ENCODE measurements at regions not wholly inside any gene's neighbourhood (a gene's known extent, or its start where the extent isn't known, plus 50 kb on each side); places are given as distances from the start of the nearest gene placed in this dataset.
A peak's percentile ranks its signal among the peaks of the same experiment; 100 is the strongest.

DNA sequence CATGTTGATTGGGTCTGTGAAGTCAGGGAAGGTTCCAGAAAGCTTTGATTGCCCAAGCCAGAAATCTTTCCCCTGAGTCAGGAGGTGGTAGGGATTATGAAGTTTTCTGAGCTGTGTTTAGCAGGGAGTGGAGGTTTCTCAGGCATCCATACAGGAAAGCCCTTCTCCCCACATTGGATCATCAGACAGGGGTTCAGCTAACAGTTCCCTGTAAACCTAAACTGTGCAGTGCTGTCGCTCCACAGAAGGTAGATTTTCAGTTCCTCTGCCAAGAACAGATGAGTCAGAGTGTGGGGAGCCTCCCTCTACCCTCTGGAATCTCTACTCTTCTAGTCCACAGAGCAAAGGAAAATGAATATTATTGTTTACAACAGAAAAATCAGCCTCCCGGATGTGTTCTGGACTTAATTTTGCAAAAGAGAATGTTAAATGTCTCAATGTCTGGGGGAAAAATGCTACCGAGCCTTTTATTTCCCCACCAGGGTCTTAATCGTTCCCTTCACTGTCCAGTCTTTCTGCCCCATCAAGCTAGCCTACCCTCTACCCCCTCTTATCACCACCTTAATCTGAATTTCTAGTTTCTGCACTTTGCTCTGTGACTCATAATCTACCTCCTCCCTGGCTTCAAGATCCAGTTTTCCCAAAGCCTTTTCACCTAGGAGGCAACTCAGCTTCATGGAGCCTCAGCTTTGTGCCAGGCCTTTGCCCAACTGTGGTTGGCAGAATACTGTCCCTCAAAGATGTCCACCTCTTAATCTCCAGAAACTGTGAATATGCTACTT, 355.6 kb downstream of the PRDM2 start:
- no peak for DNase-seq

DNA sequence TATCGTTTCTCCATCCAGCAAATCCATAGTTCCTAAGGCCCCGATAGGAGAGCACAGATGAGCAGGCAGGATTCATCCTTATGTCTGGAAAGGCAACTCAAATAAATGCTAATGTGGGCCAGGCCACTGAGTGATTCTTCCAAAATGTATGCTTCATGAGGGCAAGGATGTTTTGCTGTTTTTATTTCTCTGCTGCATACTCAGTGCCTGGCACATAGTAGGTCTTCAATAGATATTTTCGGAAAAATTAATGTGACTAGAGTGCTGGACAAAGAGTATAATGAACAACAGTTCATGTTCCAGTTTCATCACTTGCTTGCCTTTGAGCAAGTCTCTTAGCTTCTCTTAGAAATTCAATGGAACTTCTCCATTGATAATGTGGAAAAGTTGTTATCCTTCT, 357.7 kb downstream of the PRDM2 start:
- no peak for DNase-seq

DNA sequence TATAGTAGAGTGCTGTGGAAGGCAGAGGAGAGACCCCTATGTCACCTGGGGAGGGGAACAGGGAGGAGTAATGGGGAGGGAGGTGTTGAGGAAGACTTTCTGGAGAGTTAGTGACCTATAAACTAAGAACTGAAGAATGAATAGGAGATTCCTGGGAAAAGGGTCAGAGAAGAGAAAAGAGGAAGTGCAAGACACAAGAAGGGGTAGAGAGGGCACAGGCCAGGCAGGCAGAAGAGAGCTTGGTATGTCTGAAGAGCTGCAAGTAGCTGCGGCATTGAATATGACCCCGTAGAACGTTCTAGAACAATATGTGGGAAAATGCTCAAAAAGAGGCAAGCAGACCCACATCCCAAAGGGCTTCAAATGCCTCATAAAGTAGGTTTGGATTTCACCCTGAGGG, 361.2 kb downstream of the PRDM2 start:
- no peak for DNase-seq

DNA sequence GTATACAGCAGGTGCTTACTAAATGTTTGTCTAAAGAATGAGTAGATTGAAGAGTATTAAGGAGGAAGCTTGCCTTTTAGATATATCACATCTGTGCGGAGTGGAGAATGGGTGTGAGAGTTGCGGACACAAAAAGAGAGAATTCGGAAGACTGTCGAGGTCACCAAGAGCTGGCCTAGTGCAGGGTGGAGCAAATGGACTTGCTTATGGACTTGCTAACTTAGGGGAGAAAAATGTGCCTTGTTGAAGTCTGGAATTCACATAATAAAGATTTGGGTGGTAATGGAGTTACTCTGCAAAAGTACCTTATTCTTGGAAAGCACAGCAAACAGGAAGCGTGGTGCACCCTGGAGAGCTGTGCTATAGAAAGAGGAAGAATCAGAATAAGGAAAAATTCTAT, 361.7 kb downstream of the PRDM2 start:
- no peak for DNase-seq

DNA sequence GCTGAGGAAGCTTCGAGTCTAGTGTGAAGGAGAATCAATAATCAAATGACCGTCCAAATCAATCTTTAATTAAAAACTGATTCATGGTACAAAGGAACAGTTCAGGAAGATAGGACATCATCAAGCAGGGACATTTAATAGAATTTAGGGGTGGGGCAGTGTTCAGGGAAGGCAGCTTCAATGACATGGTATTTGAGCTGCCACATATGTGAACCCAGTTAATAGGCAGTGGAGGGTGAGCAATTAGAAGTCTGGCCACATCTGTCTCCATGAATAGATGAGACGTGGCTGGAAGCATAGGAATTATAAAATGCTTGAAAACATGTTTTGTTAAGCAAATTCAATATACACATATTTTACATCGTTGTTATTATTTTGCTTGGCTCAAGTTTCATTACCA, 362.7 kb downstream of the PRDM2 start:
- DNase-seq = no peak

DNA sequence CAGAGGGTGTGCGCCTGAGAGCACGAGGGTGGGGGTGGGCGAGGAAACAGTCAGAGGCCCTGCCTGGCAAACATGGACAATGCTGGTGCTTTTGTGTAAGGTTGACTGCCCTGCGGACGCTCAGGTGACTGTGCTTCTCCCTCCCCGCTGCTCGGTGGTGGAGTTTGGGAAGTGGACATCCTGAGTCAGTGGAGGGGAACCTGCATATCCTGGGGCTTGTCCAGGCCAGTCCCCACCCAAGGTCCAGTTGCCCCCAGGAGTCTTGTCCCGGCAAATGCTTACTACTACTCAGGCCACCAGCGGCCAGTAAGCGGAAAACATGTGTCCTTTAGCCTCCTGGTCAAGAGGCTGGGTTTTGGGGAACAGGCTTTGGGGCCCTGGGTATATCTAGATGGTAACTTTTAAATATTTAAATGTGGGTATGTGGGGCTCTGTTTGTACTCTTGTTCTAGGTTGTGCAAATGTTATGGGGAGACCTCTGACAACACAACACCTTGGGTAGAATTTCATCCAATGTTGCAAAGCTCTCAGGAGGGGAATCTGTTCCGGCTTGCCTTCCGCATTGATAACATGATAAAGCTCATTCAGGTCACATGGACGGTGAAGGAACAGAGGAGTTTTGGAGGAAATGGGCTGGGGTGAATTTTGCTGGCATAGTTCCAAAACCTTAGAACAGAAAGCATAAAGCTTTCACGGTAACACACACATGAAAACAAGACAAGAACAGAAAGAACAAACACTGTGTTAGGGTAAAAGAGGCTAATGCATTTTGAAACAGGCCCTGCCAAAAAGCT, 364.9 kb downstream of the PRDM2 start:
- DNase-seq = peak; percentile 70

DNA sequence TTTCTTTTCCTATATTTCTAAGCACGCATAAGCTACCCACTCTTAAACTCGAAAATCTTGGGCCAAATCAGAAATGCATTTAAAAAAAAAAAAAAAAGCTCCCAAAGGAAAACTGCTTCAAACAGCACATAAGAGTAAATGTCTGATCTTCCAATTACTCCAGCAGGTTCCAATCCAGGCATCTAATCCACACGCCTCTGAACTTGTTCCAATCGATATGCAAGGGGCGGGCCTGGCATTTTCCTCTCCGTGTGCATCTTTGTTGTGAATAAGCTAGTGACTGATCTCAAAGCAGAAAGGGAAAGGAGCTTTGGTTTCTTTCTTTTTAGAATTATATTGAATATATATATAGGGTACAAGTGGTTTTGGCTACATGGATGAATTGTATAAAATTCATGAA, 365.5 kb downstream of the PRDM2 start:
- peak; percentile 60 for DNase-seq

DNA sequence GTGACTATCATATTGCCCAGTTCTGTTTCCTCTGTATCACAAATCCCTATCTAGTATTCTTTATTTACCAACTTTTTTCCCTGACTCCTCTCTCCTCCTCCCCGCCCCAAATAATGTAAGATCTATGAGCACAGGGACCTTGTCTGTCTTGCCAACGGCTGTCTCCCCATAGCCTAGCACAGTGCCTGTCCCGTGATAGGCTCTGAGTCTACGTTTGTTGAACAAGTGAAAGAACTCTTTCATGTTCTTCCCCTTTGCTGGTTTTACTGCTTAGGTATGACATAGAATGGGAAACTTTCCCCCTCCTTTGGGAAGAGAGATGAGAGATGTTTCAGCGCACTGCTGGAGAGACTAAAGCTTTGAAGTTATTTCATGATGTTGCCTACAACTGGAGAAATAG, 367.0 kb downstream of the PRDM2 start:
- no peak for DNase-seq

DNA sequence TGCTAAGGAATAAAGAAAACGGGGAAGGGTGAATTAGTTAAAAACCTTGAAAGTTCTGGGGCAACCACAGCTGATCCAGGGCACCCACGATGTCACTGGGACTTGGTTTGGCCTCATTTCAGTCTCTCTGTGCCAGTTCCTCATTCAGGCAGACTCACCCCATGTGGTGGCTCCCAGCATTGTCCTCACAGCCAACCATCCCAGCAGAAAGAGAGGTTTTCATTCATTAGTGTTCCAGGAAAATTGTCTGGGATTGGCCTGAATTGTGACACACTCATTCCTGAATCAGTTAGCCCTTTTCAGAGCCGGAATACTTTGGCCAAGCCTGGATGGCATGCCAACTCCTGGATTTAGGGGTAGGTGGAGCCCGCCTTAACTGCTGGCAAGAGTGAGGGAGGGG, 367.7 kb downstream of the PRDM2 start:
- DNase-seq = no peak

DNA sequence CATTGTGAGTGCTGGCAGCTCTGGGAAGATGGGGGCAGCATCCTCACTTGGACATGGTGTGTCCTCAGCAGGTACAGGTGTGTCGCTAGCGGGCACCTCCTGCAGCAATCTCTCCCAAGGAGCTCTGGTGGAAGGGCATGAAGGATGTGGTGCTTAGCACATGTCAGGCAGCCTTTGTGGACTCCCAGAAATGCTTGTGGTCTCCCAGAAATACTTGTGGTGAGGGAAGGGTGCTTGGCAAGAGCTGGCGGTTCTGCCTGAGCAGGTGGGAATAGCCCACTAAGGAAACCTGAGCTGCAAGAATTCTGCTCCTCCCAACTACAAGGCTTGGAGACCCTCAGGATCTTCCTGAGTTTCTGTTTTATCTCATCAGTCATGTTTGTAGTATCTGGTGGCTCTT, 371.6 kb downstream of the PRDM2 start:
- DNase-seq = no peak

DNA sequence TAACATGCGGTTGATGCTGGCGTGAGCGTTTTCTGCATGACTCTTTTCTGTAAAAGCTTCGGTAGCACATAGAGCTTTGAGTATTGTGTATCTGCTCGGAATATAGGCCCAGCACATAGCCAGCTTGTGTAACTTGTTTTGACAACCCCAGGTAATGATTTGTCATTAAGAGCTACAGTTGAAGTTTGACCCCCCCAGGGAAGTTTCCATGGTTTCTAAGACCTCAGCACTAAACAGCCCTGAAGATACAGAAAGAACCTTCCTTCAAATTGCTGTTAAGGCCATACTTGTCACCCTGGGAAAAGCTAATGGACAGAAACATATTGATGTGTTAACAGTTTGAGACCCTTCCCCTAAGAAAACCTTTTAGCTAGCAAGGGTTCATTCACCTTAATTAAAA, 380.7 kb downstream of the PRDM2 start:
- DNase-seq = no peak

DNA sequence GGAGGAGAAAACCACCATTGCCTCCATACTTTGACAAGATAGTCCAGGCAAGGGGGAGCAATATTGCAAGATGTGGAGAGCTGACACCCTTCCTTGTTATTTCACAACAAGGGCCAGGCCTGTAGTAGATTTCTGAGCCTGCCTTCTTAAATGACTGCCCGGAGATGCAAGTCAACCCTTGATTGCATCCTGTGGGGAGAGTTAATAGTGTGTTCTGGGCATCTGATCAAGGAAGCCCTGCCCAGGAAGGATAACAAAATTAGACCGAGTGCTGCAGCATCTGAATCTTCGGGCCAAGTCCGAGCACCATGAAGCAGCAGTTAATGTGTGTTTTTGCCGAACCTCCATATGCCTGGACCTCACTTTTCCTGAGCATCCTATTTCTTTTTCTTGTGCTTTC, 382.3 kb downstream of the PRDM2 start:
- no peak for DNase-seq

DNA sequence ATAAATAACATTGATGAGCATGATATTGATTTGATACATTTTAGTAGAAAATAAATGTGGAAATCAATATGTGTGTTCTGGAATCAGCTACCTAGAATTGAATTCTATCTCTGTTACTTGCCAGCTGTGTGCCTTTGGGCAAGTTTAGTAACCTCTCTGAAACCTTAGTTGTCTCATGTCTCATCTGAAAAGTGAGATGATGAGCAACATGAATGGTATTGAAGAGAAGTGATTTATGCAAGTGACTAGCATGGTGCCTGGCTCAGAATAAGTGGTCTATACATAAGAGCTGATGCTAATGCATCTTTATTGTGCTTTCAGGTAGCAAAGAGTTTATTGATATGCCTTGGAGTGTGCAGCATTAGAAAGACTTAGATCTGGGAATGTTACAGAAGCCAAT, 383.3 kb downstream of the PRDM2 start:
- DNase-seq = no peak

DNA sequence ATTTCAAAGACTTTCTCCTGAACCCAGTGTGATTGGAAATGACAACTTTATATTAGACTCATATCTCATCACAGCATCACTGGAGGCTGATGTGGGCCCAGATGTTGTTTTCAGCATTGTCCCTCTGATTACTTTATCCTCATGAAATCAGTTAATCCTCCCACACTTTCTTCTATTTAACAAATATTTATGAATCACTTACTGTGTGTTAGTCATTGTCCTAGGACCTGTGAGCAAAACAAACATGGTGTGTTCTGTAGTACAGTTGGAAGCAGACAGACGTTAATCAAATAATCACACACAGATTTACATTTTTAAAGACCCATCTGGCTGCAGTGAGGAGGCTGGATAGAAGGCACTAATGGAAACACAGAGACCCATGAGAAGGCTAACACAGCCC, 383.7 kb downstream of the PRDM2 start:
- DNase-seq = no peak

DNA sequence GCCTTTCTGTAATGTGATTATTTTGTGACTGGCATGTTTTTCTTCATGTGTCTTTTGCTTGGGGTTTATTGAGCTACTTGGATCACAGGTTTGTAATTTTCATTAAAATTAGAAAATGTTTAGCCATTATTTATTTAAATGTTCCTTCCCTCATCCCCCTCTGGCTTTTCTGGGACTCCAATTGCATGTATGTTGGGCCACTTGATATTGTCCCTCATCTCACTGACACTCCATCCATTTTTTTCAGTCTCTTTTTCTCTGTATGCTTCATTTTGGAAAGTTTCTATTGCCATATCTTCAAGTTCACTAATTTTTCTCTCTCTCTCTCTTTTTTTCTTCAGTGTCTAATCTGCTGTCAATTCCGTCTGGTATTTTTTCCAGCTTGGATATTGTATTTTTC, 390.1 kb downstream of the PRDM2 start:
- DNase-seq = no peak

DNA sequence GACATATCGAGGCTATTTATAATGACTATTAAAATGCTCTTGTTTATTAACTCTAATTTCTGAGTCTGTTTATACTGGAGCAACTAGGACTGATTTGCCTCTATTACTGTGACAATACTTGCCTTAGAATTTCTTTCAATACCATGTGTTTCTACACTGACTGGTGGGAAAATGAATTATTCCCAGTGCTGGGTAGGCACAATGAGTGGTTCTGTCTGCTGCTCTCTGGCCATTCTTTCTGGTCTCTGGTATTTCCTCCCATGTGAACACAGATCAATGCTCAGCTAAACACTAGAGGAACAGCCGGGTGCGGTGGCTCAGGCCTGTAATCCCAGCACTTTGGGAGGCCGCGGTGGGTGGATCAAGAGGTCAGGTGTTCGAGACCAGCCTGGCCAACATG, 390.5 kb downstream of the PRDM2 start:
- no peak for DNase-seq

DNA sequence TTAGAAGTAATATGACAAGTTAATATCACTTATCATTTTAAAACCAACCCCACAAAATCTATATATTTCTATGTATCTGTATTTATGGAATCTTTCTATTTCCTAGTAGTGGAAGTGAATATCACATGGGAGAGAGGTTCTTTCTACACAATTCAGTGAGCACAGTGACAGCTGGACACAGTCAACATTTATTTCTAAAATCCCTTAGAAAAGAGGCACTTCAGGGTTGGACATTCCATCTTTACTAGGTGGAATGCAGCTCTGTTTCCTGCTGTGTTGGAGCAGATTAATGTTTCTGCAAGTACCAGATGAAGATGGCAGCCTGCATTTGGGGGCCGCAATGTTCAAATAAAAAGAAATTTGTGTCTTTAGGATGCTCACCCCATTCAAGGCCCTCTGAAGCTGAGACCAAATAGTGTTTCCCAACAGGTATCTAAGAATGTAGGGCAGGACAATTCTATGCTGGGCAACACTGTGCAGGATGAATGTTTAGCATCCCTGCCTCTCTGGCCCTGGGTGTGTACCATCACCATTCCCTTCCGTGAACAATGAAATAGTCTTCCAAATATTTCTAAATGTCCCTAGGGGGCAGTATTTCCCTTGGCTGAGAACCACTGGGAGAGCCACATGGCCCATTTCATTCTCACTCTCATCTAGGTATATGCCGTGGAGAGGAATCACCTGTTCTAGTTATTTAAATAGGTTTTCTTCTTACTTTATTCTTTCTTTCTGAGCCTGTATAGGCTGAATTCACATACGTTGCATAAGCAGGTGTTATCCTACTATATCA, 394.8 kb downstream of the PRDM2 start:
- DNase-seq = peak; percentile 26

DNA sequence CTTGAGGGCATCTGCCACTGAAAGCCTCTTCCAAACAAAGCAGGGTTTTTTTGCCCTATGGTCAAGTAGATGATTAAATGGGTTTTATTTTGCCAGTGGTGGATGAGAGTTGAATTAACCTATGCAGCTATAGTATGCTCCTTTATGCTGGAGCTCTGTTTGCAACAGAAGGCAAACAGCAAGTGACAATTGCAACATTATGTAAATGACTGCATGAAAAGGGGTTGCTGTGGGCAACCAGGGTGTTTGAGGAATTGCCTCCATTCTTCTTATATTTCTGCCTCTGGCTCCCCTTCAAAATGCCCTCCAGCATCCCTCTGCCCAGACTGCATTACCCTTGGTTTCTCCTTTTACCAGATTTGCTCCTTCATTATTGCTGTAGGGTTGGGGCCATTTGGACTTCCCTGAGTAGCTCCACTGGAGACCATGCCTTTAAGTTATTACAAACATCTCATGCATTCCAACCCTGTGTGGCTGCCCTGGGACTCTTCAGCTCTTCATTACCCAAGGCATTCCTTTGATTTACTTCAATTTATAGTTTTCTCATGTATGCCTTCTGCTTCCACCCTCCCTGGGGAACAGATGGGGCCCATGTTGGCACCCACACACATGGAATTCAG, 398.4 kb downstream of the PRDM2 start:
- no peak for DNase-seq

DNA sequence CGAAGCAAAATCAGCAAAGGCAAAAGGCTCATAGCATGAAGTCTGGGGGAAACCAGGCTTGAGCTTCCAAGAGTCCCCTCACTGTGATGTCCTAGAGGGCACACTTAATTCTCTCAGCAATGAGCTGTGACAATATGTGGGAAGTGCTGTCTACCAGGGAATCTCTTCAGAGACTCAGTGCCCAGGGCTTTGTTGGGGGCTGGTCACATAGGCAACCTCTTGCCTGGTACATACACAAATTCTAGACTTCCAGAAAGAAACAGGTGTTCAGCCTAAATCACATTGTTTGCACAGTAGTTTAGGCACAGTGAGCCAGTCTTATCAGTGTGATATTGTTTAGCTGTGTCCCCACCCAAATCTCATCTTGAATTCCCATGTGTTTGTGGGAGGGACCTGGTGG, 400.5 kb downstream of the PRDM2 start:
- no peak for DNase-seq

DNA sequence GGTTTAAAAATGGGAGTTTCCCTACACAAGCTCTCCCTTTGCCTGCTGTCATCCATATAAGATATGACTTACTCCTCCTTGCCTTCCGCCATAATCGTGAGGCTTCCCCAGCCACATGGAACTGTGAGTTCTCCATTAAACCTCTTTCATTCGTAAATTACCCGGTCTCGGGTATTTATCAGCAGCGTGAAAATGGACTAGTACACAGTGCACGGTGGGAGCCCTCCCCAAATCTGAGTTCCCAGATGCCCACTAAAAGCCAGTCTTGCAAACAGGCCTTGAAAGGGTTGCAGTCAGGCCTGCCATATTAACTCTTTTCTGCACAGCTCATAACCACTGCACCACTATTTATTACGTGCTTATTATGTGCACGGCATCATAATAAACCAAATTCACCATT, 400.9 kb downstream of the PRDM2 start:
- no peak for DNase-seq

DNA sequence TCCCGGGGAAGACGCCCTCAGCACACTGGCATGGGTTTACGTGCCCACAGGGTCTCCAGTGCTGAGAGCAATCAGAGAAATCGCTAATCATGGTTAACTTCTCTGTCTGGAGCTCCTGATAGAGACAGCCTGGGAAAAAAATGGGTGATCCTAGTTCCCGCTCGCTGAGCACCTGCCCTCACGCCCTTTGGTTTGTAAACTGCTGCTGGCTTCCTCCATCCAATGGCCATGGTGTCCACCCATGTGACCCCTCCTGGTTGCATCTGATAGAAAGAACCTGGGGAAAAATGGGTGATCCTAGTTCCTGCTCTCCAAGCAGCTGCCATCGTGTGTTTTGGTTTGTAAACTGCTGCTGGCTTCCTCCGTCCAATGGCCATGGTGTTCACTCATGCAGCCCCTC, 402.2 kb downstream of the PRDM2 start:
- DNase-seq = no peak

DNA sequence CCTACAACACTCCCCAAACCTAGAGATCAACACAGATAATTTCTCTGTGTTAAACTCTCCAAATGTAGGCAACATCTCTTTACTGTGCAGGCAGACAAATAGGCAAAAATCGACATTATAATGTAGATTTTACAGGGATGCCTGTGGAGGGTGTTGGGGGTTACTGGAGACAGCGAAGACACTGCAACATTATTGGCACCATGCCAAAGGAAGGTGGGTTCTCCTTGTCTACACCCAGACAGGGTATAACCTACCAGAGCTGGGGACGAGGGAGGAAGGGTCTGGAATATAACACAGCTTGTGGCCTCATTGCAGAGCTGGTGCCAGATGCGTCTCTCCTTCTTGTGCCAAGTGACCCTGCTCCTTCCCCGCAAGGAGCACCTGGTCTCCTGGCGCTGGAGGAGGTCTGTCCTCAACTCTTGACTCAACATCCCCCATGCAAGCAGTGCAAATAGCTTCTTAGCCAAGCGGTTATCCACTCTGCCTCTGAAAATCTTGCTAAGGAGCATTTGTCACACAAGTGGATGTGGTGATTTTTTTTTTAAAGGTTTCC, 404.0 kb downstream of the PRDM2 start:
- DNase-seq = no peak

DNA sequence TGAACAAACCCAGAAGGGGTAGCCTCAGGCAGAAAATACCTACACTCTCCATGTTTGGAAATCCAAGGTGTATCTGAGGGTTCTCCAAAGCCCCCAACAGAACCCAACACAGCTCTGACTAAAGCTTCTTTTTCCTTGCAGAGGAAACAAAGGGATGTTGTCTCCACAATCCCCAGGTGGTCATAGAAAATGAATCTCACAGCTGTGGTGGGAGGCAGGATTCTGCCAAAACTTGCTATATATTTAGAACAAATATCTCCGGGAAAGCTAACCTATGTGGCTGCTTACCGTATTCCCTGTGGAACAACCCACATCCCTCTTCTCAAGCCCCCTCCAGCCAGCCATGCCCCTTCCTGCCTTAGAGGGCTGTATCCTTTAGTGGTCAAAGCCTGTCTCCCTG, 406.1 kb downstream of the PRDM2 start:
- no peak for DNase-seq
